ENCODE measurements at regions not wholly inside any gene's neighbourhood (a gene's known extent, or its start where the extent isn't known, plus 50 kb on each side); places are given as distances from the start of the nearest gene placed in this dataset.

GRCh38 chr6:110538416-110539160 lies 62.2 kb upstream of the SLC22A16 start:
- ChIA-PET POLR2A (no interaction called here), CTCF (no interaction called here)

- ChIA-PET CTCF (no interaction called here), POLR2A (no interaction called here)
Observed at GRCh38 chr6:110537208-110538123, 61.1 kb upstream of the SLC22A16 start.

- ChIA-PET CTCF (no interaction called here), POLR2A (no interaction called here)
Observed at GRCh38 chr6:110534731-110535492, 58.5 kb upstream of the SLC22A16 start.

GRCh38 chr6:110532431-110532830 lies 56.0 kb upstream of the SLC22A16 start:
- POLR2A ChIA-PET = no interaction called here
- CTCF ChIA-PET = no interaction called here

- CTCF ChIA-PET = no interaction called here
- POLR2A ChIA-PET = no interaction called here
Observed at GRCh38 chr6:110530671-110531070, 54.3 kb upstream of the SLC22A16 start.

- CTCF ChIA-PET = no interaction called here
- POLR2A ChIA-PET = no interaction called here
Observed at GRCh38 chr6:110529907-110530306, 53.5 kb upstream of the SLC22A16 start.

GRCh38 chr6:110529355-110529754 lies 52.9 kb upstream of the SLC22A16 start:
- ChIA-PET CTCF (no interaction called here), POLR2A (no interaction called here)

GRCh38 chr6:110528930-110529325 lies 52.5 kb upstream of the SLC22A16 start:
- CTCF ChIA-PET = no interaction called here

GRCh38 chr6:110528101-110528929 lies 51.9 kb upstream of the SLC22A16 start:
- ChIA-PET CTCF (interaction anchor here (1.7 kb wide), 1 partner anchor 351 kb away, joined by 6 read pairs; no protein-coding TSS in a partner anchor), POLR2A (interaction anchor here (0.6 kb wide), 1 partner anchor 656 kb away, joined by 5 read pairs; no protein-coding TSS in a partner anchor)

More at GRCh38 chr6:110528930-110529325, 52.5 kb upstream of the SLC22A16 start:
- POLR2A ChIA-PET = interaction anchor here (0.6 kb wide), 1 partner anchor 656 kb away, joined by 5 read pairs; no protein-coding TSS in a partner anchor

GRCh38 chr6:110527516-110527915 lies 51.1 kb upstream of the SLC22A16 start:
- ChIA-PET POLR2A (no interaction called here), CTCF (interaction anchor here (1.7 kb wide), 1 partner anchor 352 kb away, joined by 6 read pairs; no protein-coding TSS in a partner anchor)

GRCh38 chr6:110526726-110527125 lies 50.3 kb upstream of the SLC22A16 start:
- ChIA-PET CTCF (interaction anchor here (0.6 to 1.7 kb wide), 2 partner anchors 342 to 352 kb away, joined by 6 read pairs; no protein-coding TSS in a partner anchor), POLR2A (no interaction called here)
